Activated T-helper 1 cell treated with Interleukin-2 at 50 U/mL for 16 hours (primary cell): ENCODE measurements at regions not wholly inside any gene's neighbourhood (a gene's known extent, or its start where the extent isn't known, plus 50 kb on each side); places are given as distances from the start of the nearest gene placed in this dataset.

Source experiments
- DNase-seq: peaks from one replicate; pipeline ENCODE4 v3.0.0-alpha.2; 2020; ENCODE audit warnings: low read depth

- no peak for DNase-seq
Measured at GRCh38 chr9:78919701-78920100, 622.8 kb downstream of the PSAT1 start.

GRCh38 chr9:78921341-78921740 lies 624.4 kb downstream of the PSAT1 start:
- no peak for DNase-seq

- DNase-seq = no peak
Measured at GRCh38 chr9:78923966-78924659, 627.2 kb downstream of the PSAT1 start.

GRCh38 chr9:78927099-78927940 lies 630.4 kb downstream of the PSAT1 start:
- no peak for DNase-seq

- DNase-seq = no peak
Measured at GRCh38 chr9:78928625-78929405, 631.9 kb downstream of the PSAT1 start.

GRCh38 chr9:78930281-78930680 lies 633.4 kb downstream of the PSAT1 start:
- DNase-seq = no peak

GRCh38 chr9:78932849-78933627 lies 636.1 kb downstream of the PSAT1 start:
- no peak for DNase-seq

GRCh38 chr9:78934880-78935279 lies 636.9 kb upstream of the TLE4 start:
- no peak for DNase-seq

- no peak for DNase-seq
Measured at GRCh38 chr9:78938821-78939220, 632.9 kb upstream of the TLE4 start.

GRCh38 chr9:78939311-78940065 lies 632.3 kb upstream of the TLE4 start:
- no peak for DNase-seq

- no peak for DNase-seq
Measured at GRCh38 chr9:78940121-78940855, 631.5 kb upstream of the TLE4 start.

- no peak for DNase-seq
Measured at GRCh38 chr9:78954286-78954685, 617.5 kb upstream of the TLE4 start.

- DNase-seq = no peak
Measured at GRCh38 chr9:78958892-78959291, 612.9 kb upstream of the TLE4 start.

GRCh38 chr9:78962156-78962555 lies 609.6 kb upstream of the TLE4 start:
- no peak for DNase-seq

- no peak for DNase-seq
Measured at GRCh38 chr9:78963911-78964310, 607.9 kb upstream of the TLE4 start.

GRCh38 chr9:78967596-78968217 lies 604.1 kb upstream of the TLE4 start:
- DNase-seq = no peak

- no peak for DNase-seq
Measured at GRCh38 chr9:78970375-78970774, 601.4 kb upstream of the TLE4 start.

GRCh38 chr9:78971540-78971939 lies 600.2 kb upstream of the TLE4 start:
- DNase-seq = no peak

- DNase-seq = no peak
Measured at GRCh38 chr9:78972303-78972999, 599.3 kb upstream of the TLE4 start.
